HG02759 (cell line): ENCODE measurements at regions not wholly inside any gene's neighbourhood (a gene's known extent, or its start where the extent isn't known, plus 50 kb on each side); places are given as distances from the start of the nearest gene placed in this dataset.
A peak's percentile ranks its signal among the peaks of the same experiment; 100 is the strongest.

Experiments used
- ATAC-seq: cut with Tn5 transposase; IDR thresholded peaks from one replicate; pipeline ENCODE4 v1.9.1; 2021; ENCODE audit warnings: mild to moderate bottlenecking, moderate library complexity; ENCODE audit not compliant: unreplicated experiment

DNA sequence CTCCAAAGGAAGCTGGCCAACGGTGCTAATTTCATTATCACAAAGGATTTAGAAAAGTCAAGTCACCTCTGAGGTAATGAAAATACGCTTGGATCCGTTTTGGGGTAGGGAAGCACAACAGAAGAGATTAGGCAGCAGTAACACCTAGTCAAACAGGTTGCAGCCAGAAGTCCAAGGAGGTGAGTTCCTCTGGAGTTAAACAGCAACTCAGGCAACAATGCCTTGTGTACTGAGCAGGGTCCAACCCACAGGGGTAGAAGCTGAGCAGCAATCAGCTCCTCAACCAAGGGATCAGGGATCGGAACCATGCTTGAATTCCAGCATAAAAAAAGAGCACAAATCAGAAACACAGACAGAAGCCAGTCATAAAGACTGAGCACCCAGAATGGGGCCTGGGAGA is 88.1 kb upstream of the SPRED1 start:
- ATAC-seq = no peak

DNA sequence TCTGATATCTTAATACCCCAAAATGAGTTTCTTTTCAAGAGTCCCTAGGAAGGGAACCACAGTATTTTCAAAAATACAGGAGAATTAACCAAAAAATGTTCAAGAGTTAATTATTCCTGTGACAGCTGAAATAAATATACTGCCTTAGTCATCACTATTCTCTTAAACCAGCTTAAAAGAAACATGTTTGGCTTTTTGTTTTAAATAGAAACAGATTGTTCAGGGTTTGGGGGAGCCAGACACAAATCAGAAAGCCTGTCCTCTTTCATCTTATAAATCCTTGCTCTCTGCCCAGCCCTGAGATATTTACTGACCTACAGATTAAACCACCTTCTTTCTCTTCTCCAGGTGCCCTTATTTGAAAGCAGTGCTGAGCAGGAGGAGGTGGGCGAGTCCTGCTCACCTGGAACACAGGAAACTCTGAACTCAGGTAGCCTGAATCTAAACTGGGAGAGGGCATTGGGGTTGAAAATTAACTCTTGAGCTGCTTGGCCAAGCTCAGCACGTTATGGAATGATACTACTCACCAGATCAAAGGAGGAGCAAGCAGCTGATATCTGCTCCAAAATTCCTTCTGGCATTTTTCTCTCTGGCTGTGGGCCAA is 84.1 kb upstream of the SPRED1 start:
- no peak for ATAC-seq

- no peak for ATAC-seq
These were observed 80.7 kb upstream of the SPRED1 start for GRCh38 chr15:38171973-38172372.

DNA sequence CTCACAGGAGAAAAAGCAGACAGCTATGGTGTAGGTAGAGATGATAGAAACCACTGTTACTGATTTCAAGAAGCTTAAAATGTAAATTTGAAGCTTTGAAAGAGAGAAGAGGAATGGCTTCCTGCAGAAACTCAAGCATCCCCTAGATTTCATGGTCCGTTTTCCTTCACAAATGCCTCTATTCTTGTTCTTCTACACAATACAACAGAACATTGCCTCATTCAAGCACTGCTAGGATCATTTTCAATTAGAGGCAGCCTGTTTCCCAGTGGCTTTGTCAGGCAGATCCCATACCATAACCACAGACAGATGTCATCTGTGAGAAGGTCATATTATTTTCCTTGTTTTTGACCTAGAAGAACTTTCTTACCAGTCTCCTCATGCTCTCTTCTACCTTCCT is 77.9 kb upstream of the SPRED1 start:
- ATAC-seq = no peak

DNA sequence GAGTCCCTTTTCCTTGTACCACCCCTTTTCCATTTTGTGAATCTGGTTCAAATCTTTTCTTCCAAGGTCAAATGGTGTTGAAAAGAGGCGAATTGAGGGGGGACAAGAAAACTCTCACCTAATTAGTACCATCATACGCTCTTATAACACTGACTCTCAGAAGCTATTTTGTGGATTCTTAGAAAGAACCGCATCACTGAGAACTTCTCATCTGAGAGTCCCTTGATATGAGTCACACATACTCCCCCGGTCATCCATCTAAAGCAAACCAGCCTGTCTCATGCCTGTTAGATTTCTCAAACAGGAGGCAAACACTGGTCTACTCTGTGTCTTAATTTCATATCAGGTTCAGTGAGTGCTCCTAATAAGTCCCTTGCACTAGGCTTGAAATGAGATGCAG is 76.5 kb upstream of the SPRED1 start:
- ATAC-seq = peak; percentile 96

GRCh38 chr15:38176691-38177090 is 75.9 kb upstream of the SPRED1 start:
- ATAC-seq = no peak

DNA sequence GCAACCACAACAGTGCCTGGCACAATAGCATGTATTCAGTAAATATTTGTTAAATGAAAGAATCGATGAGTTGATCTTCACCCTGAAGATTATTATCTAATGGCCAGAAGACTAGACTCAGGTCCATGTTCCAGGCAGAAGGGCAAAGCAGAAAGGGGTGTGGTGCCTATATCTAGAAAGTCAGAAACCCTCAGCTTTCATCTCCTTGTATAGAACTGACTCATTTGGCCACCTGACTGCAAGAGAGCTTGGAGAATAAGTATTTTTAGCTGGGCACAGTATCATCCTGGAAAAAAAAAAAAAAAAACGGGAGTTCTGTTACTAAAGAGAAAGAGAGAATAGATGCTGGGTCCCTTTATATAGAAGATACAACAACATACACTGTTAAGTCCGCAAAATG is 69.7 kb upstream of the SPRED1 start:
- ATAC-seq = no peak

DNA sequence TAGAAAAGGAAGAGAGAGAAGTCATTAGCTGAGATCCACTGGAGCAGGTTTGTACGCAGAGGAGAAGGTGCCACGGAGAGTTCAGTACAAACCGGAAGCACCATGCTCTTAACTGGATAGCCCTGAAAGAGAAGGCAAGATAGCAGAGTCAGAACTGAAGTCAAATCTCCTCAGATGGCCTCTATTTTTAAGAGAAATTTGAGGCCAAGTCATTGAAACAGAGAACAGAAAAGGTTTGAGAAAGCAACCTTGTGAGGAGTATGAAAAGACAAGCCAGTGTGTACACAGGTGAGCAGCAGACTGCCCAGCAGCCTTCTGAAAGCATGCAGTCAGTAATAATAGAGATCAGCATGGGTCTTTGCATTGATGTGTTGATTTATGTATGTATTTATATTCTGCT is 66.1 kb upstream of the SPRED1 start:
- no peak for ATAC-seq

DNA sequence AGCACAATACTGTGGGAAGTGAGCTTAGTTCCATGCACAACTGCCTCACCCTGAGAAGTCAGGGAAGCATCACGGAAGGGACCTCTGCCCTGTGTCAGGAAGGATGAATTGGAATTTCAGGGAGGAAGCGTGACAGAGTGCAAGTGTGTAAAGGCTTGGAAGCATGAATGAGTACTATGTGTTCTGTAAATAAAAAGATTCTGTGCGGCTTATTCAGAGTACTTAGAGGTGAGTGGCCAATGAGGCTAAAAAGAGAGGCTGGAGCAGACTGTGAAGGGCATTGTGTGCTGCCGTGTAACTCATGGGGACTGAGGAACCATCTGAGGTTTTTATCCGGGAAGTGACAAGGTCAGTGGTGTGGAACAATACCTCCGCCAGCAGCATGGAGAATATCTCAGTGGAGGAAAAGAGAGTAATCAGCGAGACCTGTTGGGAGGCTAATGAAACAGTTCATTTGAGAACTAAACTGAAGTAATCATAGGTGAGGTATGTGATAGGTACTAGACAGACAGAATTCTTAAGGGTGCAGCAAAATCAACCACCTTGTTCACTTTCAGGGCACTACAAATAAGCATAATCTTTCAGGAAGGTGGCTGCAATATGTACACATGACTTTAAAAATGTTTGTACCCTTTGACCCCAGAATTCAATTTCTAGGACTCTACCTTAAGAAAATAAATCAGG is 64.9 kb upstream of the SPRED1 start:
- ATAC-seq = no peak

DNA sequence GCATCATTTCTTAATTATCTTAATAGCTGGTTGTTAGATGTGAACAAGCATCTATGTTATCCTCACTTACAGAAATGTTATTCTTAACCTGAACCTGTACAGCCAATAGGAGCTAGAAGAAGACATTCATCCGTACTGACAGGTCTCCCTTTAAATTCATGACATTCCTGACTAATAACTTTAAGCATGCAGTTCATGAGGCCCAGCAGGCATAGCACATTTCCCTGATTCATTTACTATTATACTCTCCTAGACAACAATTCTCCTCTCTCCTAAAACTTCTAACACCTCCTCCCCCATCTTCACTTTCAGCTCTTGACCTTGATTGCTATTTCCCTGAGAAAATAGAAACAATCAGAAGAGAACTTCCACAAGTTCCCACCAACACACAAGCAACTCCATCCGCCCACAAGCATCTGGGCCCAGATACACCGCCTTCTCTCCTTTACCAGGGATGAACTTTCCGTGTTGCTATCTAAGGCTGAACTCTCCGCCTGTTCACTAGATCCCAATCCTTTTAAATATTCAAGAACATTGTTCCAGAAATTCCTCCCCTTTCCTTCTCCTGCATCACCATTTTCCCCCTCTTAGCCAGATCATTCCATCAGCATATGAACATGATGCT is 62.9 kb upstream of the SPRED1 start:
- no peak for ATAC-seq

- no peak for ATAC-seq
These were observed 62.1 kb upstream of the SPRED1 start for GRCh38 chr15:38190501-38190900.

DNA sequence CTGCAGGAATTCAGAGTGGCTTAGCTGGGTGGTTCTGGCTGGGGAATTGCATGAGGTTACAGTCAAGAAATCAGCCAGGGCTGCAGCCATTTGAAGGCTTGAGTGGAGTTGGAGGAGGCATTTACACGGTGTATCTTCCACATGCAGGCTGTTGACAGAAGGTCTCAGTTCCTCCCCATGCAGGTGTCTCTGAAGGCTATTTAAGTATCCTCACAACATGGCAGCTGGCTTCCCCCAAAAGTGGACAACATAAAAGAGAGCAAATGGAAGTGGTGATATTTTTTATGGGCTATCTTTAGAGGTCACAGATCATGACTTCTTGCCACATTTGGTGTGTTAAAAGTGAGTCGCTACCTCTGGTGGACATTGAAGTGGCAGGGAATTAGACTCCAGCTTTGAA is 60.1 kb upstream of the SPRED1 start:
- ATAC-seq = no peak

- no peak for ATAC-seq
These were observed 59.1 kb upstream of the SPRED1 start for GRCh38 chr15:38193496-38193895.

GRCh38 chr15:38195191-38195901 is 57.3 kb upstream of the SPRED1 start:
- ATAC-seq = no peak

DNA sequence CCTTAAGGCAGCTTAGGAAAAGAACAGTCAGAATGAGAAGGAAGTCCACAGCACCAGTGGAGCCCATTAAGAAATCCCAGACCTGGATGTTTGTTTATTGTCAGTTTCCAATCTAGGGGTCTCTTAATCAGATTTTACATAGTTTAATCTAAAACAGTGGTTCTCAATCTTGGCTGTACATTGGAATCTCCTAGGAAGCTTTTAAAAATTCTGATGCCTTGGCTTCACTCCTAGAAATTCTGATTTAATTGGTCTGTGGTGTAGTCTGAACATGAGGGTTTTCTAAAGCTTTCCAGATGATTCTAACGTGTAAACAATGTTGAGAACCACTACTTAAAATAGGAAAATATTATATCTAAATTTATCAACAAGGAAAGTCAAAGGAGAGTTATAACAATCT is 56.6 kb upstream of the SPRED1 start:
- no peak for ATAC-seq

DNA sequence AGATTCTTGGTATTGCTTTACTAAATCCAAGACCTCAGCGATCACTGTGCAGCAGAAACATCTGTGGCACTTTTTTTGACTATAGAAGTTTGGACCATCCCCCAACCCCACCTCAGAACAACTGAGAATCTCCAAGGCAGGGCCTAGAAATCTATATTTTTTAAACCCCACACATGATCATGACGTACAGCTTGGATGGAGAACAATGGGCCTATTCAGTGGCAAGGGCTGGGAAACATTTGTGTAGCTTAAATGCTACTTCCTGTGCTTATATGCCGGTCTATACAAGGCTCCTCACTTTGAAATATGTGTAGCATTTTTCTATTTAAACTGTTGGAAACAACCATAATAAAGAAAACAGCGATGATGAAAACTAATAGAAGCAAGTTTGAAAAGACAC is 55.1 kb upstream of the SPRED1 start:
- ATAC-seq = no peak

DNA sequence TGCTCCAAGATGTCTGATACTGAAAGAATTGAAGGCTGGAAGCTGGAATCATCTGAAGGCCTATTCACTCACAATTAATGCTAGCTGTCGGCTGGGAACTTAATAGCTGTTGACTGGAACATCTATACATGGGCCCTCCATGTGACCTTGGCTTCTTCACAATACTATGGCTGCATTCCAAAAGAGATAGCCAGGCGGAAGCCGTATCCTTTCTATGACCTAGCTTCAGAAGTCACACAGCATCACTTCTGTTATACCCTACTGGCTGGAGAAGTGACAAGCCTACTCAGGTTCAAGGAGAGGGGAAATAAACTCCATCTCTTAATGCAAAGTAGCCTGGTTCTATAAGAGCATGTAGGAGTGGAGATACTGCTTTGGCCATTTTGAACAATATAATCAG is 50.9 kb upstream of the SPRED1 start:
- ATAC-seq = no peak

GRCh38 chr15:38202361-38202760 is 50.3 kb upstream of the SPRED1 start:
- no peak for ATAC-seq
